Retinal pigment epithelial cell (primary cell): ENCODE measurements at regions not wholly inside any gene's neighbourhood (a gene's known extent, or its start where the extent isn't known, plus 50 kb on each side); places are given as distances from the start of the nearest gene placed in this dataset.

ENCODE experiments used
- DNase-seq: peaks from one replicate; pipeline ENCODE4 v3.0.0-alpha.2; 2010; ENCODE audit warnings: low read depth
- H3K4me3 ChIP-seq: 2 replicates; pipeline ENCODE4 v1.5.1; 2011; ENCODE audit warnings: mild to moderate bottlenecking, low read length, control low read depth, moderate library complexity
- TF ChIP-seq, protein P1 (sequence below): conservative IDR thresholded peaks from 2 replicates; pipeline ENCODE4 v1.5.1; 2011; ENCODE audit warnings: low read depth, low read length, control low read depth, inconsistent platforms

DNA sequence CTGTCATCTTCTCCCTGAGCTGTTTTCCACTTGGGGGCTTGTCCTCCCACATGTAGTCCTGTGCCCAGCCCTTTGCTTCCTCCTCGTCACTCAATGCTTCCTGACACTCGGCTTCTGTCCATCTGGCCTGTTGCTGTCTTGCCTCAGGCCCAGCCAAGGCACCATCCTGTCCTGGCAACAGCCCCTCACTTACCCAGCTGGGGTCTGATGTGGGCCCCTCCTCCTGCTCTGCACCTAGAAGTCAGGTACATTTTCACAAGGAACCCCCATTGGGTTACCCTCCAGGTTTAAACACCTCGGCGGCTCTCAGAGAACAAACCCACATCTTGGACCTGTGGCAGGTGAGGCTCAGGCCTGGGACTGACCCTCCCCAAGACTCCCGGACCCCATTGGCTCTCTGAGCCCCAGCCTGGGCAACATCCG, 784.8 kb downstream of the TBC1D22A start:
- no peak overlapping the region for H3K4me3 ChIP-seq
- DNase-seq: no peak
- TF ChIP-seq, protein P1, sequence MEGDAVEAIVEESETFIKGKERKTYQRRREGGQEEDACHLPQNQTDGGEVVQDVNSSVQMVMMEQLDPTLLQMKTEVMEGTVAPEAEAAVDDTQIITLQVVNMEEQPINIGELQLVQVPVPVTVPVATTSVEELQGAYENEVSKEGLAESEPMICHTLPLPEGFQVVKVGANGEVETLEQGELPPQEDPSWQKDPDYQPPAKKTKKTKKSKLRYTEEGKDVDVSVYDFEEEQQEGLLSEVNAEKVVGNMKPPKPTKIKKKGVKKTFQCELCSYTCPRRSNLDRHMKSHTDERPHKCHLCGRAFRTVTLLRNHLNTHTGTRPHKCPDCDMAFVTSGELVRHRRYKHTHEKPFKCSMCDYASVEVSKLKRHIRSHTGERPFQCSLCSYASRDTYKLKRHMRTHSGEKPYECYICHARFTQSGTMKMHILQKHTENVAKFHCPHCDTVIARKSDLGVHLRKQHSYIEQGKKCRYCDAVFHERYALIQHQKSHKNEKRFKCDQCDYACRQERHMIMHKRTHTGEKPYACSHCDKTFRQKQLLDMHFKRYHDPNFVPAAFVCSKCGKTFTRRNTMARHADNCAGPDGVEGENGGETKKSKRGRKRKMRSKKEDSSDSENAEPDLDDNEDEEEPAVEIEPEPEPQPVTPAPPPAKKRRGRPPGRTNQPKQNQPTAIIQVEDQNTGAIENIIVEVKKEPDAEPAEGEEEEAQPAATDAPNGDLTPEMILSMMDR: no peak

DNA sequence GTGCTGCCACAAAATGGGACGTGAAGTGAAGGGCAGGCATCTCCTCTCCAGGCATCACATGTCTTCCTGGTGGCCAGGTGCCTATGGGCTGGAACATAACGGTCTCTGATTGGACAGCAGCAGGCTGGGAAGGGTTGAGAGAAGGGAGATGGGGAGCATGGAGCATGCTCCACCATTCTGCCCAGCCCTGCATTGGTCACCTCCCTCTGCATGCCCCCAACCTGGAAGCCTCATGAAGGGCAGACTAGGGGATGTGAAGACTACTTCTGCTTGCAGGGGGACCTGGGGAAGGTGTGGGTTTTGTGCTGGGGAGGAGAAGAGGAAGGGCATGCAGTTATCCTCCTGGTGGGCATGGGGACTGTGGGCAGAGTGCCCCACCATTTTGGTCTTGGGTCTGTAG, 782.2 kb downstream of the TBC1D22A start:
- TF ChIP-seq, protein P1: no peak
- DNase-seq: no peak
- H3K4me3 ChIP-seq: no peak overlapping the region

DNA sequence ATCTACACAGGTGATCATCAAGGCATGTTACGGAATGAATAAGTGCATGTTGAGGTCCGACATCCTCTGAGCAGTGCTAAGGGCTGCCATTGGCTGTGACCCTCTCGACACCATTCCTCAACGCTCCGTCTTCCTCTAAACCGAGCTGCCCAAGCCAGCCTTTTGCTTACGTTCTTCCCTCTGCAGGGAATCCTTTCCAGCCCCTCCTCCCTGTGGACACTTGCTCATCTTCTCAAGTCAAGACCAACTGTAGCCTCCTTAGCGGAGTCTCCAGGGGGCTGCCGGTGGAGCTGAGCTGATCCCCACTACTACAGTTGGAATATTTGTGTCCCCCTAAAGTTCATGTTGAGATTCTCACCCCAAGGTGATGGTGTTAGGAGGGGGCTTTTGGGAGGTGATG, 781.0 kb downstream of the TBC1D22A start:
- TF ChIP-seq, protein P1: no peak
- DNase-seq: no peak
- no peak overlapping the region for H3K4me3 ChIP-seq

DNA sequence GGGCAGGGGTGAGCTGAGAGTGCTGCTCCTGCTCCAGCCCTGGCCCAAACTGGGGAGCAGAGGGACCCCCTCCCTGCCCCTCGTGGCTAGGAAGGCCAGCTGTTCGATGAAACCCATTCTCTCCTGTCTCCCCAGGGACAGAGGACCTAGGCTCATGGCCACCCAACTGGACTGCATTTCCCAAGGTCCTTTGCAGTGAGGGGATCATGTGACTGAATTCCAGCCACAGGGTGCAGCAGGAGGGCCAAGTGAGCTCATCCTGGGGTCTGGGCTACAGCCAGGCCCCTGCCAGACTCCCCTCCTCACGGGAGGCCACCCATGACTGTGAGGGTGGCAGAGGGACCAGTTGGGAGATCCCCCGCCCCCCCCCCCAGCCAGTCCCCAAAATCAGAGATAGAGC, 777.6 kb downstream of the TBC1D22A start:
- TF ChIP-seq, protein P1: no peak
- no peak overlapping the region for H3K4me3 ChIP-seq
- DNase-seq: no peak

DNA sequence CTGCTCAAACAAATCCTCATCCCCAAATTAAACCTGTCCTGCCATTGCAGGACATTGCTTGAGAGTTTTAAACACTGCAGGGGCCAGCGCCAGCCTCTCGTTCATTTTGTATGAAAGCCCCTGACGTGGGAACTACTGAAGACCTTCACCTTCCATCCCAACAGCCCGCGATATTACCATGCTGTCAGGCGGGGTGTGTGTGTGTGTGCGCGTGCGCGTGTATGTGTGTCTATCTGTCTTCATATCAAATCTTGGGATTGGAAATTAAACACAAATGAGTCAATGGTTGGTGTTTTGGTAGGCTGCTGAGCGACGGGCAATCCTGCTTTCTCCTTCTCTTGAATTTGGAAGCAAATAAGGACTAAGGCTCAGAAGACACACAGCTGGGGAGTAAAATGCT, 776.9 kb downstream of the TBC1D22A start:
- no peak for DNase-seq
- TF ChIP-seq, protein P1: no peak
- no peak overlapping the region for H3K4me3 ChIP-seq

DNA sequence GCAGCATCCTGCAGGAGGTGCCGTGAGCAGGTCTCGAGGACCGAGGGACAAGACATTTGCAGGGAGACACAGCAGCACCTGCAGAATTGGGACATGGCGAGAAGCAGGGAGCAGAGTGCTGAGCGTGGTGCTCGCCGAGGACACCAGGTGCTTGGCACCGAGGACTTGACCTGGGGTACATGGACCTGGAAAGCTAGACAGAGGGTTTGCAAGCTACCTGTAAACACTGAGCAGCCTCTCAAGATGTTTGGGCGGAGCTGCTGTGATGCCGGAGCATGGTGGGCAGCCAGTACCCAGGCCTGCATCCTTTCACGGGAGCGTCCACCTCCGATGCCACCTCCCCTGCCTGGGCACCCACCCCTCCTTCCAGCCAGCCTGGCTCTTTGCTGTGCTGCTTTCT, 773.2 kb downstream of the TBC1D22A start:
- no peak for DNase-seq
- TF ChIP-seq, protein P1: no peak
- H3K4me3 ChIP-seq: no peak overlapping the region

DNA sequence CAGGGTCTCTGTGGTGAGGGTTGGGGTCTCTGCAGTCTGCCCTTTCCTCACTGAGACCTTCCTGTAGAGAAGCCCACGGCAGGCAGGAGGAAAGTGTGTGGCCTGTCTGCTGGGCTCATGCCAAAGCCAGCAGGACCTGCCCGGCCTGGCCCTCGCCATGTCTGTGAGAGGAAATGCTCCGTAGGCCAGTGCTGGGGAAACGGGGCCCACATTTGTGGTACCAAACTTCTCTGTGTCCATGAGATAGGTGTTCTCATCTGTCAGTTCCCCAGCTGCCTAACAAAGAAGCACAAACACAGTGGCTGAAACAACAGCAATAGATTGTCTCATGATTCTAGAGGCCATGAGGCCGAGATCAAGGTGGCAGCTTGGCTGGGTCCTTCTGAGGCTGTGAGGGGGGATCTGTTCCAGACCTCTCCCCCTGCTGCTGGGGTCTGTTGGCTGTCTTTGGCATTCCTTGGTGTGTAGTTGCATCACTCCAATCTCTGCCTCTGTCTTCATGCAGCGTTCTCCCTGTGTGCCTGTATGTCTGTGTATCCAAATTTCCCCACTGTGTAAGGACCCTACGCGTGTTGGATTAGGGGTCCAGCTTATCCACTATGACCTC, 772.5 kb downstream of the TBC1D22A start:
- DNase-seq: no peak

More for the DNA sequence above, 772.5 kb downstream of the TBC1D22A start:
- TF ChIP-seq, protein P1: no peak
- H3K4me3 ChIP-seq: no peak overlapping the region
